ENCODE measurements at regions not wholly inside any gene's neighbourhood (a gene's known extent, or its start where the extent isn't known, plus 50 kb on each side); places are given as distances from the start of the nearest gene placed in this dataset.

GRCh38 chr3:177930771-177931170 is 605.5 kb upstream of the KCNMB2 start:
- H3K36me3 ChIP-seq (ENCODE audit: low read depth, low read length), result no peaks in the 10 kb centered on the region
- ATAC-seq (peak; percentile 30), DNase-seq (peak; percentile 80)
- POLR2A ChIA-PET (ENCODE audit: unreplicated experiment), result no interaction called here
- no peak for TF ChIP-seq EZH2 (IDR thresholded peaks at IDR 0.05; ENCODE audit: low read length, unreplicated experiment)
- no peak for TF ChIP-seq EZH2phosphoT487 (IDR thresholded peaks at IDR 0.05; ENCODE audit: borderline replicate concordance, low read length)
- TF ChIP-seq CTCF (conservative IDR thresholded peaks at IDR 0.05; ENCODE audit: low read depth, low read length), result no peak
- no peaks in the 10 kb centered on the region for H3K9me3 ChIP-seq (ENCODE audit: low read length)
- H3K79me2 ChIP-seq (ENCODE audit: low read length), result no peaks in the 10 kb centered on the region
- H3K9ac ChIP-seq (ENCODE audit: low read length), result peak overlapping the region; percentile 68
- CTCF ChIA-PET, result no interaction called here
- H3K4me3 ChIP-seq (ENCODE audit: low read length), result peak overlapping the region; percentile 34; the same call in 1 of the 2 replicates
- peak overlapping the region; percentile 72 for H3K4me2 ChIP-seq (ENCODE audit: low read length)
- no peaks in the 10 kb centered on the region for H4K20me1 ChIP-seq (ENCODE audit: low read length)
- no TSS peak for BruUV-seq (replicated peaks)
- peak overlapping the region; percentile 96 for H3K27ac ChIP-seq (ENCODE audit: low read length)
- no peaks in the 10 kb centered on the region for H3K9me2 ChIP-seq (replicated peaks; ENCODE audit: low read length)
- intact Hi-C loops (cut with micrococcal nuclease), result loop anchor here (1.0 to 10.0 kb wide), 8 partner anchors 78 to 733 kb away; partner anchors contain the start of gene TBL1XR1
- H3K4me1 ChIP-seq (ENCODE audit: insufficient read depth, low read length), result peaks cover 68% of the 10 kb centered on the region
- no peaks in the 10 kb centered on the region for H3K27me3 ChIP-seq (ENCODE audit: low read length)
- peaks cover 18% of the 10 kb centered on the region for H3F3A ChIP-seq (ENCODE audit: low read length, unreplicated experiment)
- H2AFZ ChIP-seq (ENCODE audit: low read length), result no peak overlapping the region

GRCh38 chr3:177931346-177931745 is 604.9 kb upstream of the KCNMB2 start:
- intact Hi-C loops (cut with micrococcal nuclease), result loop anchor here (1.0 to 10.0 kb wide), 8 partner anchors 79 to 734 kb away; partner anchors contain the start of gene TBL1XR1
- Histone ChIP-seq H3K9me2 (replicated peaks; ENCODE audit: low read length) (no peaks in the 10 kb centered on the region), H3K4me3 (ENCODE audit: low read length) (peak overlapping the region; percentile 34; the same call in 1 of the 2 replicates), H4K20me1 (ENCODE audit: low read length) (no peaks in the 10 kb centered on the region), H3K4me2 (ENCODE audit: low read length) (peak overlapping the region; percentile 72), H3K27me3 (ENCODE audit: low read length) (no peaks in the 10 kb centered on the region), H3K27ac (ENCODE audit: low read length) (peak overlapping the region; percentile 96), H2AFZ (ENCODE audit: low read length) (no peak overlapping the region), H3K4me1 (ENCODE audit: insufficient read depth, low read length) (peaks cover 68% of the 10 kb centered on the region), H3F3A (ENCODE audit: low read length, unreplicated experiment) (peaks cover 18% of the 10 kb centered on the region), H3K9ac (ENCODE audit: low read length) (peak overlapping the region; percentile 68), H3K79me2 (ENCODE audit: low read length) (no peaks in the 10 kb centered on the region), H3K9me3 (ENCODE audit: low read length) (no peaks in the 10 kb centered on the region), H3K36me3 (ENCODE audit: low read depth, low read length) (no peaks in the 10 kb centered on the region)
- TF ChIP-seq EZH2phosphoT487 (IDR thresholded peaks at IDR 0.05; ENCODE audit: borderline replicate concordance, low read length) (no peak), EZH2 (IDR thresholded peaks at IDR 0.05; ENCODE audit: low read length, unreplicated experiment) (no peak), CTCF (conservative IDR thresholded peaks at IDR 0.05; ENCODE audit: low read depth, low read length) (no peak)
- CTCF ChIA-PET, result no interaction called here
- POLR2A ChIA-PET (ENCODE audit: unreplicated experiment), result no interaction called here
- peak; percentile 81 for DNase-seq
- ATAC-seq, result peak; percentile 65
- TSS peak; percentile 62 for BruUV-seq (replicated peaks)

DNA sequence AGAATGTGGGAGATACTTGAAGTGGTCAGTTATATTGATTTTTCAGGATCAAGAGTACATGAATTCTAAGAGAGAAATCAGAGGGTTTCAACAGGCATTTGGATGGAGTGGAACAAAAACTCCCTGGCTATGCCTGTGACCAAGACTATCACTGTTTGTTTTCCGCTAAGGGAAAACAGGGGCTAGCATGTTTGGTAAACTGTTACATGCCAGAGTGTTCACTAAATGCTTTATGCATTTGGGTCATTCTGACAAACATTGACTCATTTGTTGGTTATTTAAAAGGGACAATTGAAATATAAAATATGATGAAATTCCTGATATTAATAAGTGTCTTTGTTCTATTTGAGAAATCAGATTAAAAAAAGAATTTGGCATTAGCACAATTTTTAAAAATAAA is 603.9 kb upstream of the KCNMB2 start:
- CTCF ChIA-PET, result interaction anchor here (0.6 kb wide), 1 partner anchor 452 kb away, joined by 4 read pairs; no protein-coding TSS in a partner anchor
- Histone ChIP-seq H3K79me2 (ENCODE audit: low read length) (no peaks in the 10 kb centered on the region), H3K27me3 (ENCODE audit: low read length) (no peaks in the 10 kb centered on the region), H3K9ac (ENCODE audit: low read length) (peak overlapping the region; percentile 68), H4K20me1 (ENCODE audit: low read length) (no peaks in the 10 kb centered on the region), H3K27ac (ENCODE audit: low read length) (peak overlapping the region; percentile 96), H3K4me3 (ENCODE audit: low read length) (peak overlapping the region; percentile 22; the same call in 1 of the 2 replicates), H3K9me3 (ENCODE audit: low read length) (no peaks in the 10 kb centered on the region), H3K36me3 (ENCODE audit: low read depth, low read length) (no peaks in the 10 kb centered on the region), H3F3A (ENCODE audit: low read length, unreplicated experiment) (peaks cover 18% of the 10 kb centered on the region), H3K9me2 (replicated peaks; ENCODE audit: low read length) (no peaks in the 10 kb centered on the region), H3K4me2 (ENCODE audit: low read length) (peak overlapping the region; percentile 72), H2AFZ (ENCODE audit: low read length) (no peak overlapping the region), H3K4me1 (ENCODE audit: insufficient read depth, low read length) (peaks cover 68% of the 10 kb centered on the region)
- POLR2A ChIA-PET (ENCODE audit: unreplicated experiment), result interaction anchor here (0.6 kb wide), 1 partner anchor 313 kb away, joined by 8 read pairs; no protein-coding TSS in a partner anchor
- DNase-seq, result peak; percentile 87
- intact Hi-C loops (cut with micrococcal nuclease), result loop anchor here (5.0 to 10.0 kb wide), 7 partner anchors 80 to 735 kb away; partner anchors contain the start of gene TBL1XR1
- TF ChIP-seq CTCF (conservative IDR thresholded peaks at IDR 0.05; ENCODE audit: low read depth, low read length) (no peak), EZH2phosphoT487 (IDR thresholded peaks at IDR 0.05; ENCODE audit: borderline replicate concordance, low read length) (no peak), EZH2 (IDR thresholded peaks at IDR 0.05; ENCODE audit: low read length, unreplicated experiment) (no peak)
- BruUV-seq (replicated peaks), result no TSS peak
- ATAC-seq, result peak; percentile 45

Data from PC-3 (cell line).